Kidney tubule cell (primary cell): ENCODE measurements at regions not wholly inside any gene's neighbourhood (a gene's known extent, or its start where the extent isn't known, plus 50 kb on each side); places are given as distances from the start of the nearest gene placed in this dataset.
"Not testable (repeated sequence)": the region's sequence is repeated elsewhere in the genome, so short reads cannot be mapped to it uniquely, and the experiment has no call there.

ENCODE experiments used
- DNase-seq: peaks from one replicate; pipeline ENCODE4 v3.0.0-alpha.2; 2018; ENCODE audit warnings: low spot score

GRCh38 chrX:27404366-27404765 is 58.8 kb downstream of the PPP4R3C start:
- DNase-seq, result no peak

GRCh38 chrX:27399146-27399456 is 64.0 kb downstream of the PPP4R3C start:
- DNase-seq, result no peak

DNA sequence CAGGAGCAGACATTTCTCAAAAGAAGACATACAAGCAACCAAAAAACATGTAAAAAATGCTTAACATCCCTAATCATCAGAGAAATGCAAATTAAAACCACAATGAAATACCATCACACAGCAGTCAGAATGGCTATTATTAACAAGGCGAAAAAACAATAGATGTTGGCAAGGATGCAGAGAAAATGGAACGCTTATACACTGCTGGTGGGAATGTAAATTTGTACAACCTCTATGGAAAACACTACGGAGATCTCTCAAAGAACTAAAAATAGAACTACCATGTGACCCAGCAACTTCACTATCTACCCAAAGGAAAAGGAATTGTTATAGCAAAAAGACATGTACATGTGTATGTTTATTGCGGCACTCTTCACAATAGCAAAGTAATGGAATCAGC is 71.5 kb downstream of the PPP4R3C start:
- DNase-seq, result no peak

- DNase-seq, result no peak
These were observed 81.7 kb downstream of the PPP4R3C start for GRCh38 chrX:27381419-27381818.

- no peak for DNase-seq
These were observed 82.8 kb downstream of the PPP4R3C start for GRCh38 chrX:27380163-27380845.

GRCh38 chrX:27354021-27354420 is 109.1 kb downstream of the PPP4R3C start:
- DNase-seq, result no peak

- DNase-seq, result no peak
These were observed 112.7 kb downstream of the PPP4R3C start for GRCh38 chrX:27350476-27350875.

DNA sequence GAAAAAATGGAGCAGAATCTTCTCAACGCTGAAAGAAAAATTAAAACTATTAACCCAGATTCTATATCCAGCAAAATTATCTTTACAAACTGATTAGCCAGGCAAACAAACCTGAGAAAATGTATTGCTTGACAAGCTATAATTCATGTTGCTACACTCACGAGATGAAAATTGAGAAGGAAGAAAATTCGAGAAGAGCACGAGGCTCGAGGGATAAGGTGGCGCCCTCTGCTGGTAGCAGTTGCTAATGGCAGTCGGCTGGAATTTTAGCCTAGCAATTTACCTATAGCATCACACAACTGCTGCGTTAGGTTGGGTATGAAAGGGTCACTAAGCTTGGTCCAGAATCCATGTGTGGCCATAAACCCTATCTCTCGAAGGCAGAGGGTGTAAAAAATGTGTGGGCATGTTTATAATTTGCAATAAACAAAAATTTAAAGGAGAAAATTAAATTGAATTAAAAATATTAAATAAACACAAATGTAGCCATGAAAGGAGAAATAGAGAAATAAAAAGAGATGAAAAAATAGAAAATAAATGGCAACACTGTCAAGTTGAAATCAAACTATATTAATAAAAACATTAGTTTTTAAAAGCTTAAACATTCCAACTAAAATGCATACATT is 126.6 kb downstream of the PPP4R3C start:
- DNase-seq, result peak; percentile 31

GRCh38 chrX:27321632-27322031 is 141.5 kb downstream of the PPP4R3C start:
- no peak for DNase-seq

DNA sequence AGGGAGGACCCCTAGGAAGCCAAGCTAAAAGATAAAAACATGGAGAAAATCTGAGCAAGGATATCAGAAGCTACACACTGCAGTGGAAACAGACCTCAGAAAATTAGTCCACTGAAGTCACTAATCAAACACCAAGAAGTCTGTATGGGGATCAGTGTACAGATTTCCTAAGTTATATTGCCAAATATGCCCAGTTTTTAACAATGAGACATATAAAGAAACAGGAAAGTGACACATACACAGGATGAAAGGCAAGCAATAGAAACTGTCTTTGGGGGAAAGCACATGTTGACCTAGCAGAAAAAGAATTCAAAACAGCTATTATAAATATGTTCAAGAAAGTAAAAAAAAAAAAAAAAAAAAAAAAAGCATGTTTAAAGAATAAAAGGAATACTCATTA is 153.7 kb downstream of the PPP4R3C start:
- no peak for DNase-seq

GRCh38 chrX:27307546-27307945 is 155.6 kb downstream of the PPP4R3C start:
- DNase-seq, result no peak

GRCh38 chrX:27292552-27292951 is 170.6 kb downstream of the PPP4R3C start:
- not testable (repeated sequence) for DNase-seq

- DNase-seq, result peak; percentile 2
These were observed 186.4 kb downstream of the PPP4R3C start for GRCh38 chrX:27276751-27277150.

- DNase-seq, result no peak
These were observed 208.5 kb downstream of the PPP4R3C start for GRCh38 chrX:27254656-27255055.

- DNase-seq, result no peak
These were observed 211.8 kb downstream of the PPP4R3C start for GRCh38 chrX:27251369-27251768.

DNA sequence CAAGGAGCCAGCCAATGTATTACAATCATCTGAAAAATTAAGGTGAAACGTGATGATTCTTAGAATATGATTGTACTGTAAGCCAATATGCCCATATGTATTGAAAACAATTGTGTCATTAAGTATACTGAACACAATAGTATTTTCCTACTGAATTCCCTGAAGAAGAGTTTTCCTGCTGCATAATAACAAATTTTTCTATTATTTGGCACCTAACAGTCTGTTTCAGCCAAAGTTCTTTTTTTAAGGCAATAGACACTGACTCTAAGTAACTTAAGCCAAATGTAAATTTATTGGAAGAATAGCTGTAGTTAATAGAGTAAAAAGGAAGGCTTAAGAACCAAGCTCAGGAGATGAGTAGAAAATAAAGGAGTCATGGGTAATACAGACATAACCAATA is 220.6 kb downstream of the PPP4R3C start:
- no peak for DNase-seq

DNA sequence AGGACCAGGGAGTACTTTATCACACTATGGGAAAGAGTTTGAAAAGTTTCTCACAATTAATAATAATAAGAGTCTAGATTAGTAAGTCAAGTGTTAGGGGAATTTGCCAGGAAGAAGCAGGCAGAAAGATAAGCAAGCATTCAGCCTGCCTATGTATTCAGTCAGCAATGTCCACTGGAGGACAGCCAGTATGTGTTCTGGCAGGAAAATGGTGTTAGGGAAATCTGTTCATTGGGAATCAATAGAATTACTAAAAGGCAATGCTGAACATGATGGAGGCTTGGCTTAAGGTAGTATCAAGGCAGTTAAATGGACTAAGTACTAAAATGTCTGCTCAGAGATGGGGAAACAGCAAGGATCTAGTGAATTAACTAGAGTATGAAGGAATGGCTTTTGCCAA is 221.2 kb downstream of the PPP4R3C start:
- DNase-seq, result no peak

- DNase-seq, result not testable (repeated sequence)
These were observed 223.1 kb downstream of the PPP4R3C start for GRCh38 chrX:27240042-27240441.

GRCh38 chrX:27236681-27237080 is 226.5 kb downstream of the PPP4R3C start:
- DNase-seq, result no peak

DNA sequence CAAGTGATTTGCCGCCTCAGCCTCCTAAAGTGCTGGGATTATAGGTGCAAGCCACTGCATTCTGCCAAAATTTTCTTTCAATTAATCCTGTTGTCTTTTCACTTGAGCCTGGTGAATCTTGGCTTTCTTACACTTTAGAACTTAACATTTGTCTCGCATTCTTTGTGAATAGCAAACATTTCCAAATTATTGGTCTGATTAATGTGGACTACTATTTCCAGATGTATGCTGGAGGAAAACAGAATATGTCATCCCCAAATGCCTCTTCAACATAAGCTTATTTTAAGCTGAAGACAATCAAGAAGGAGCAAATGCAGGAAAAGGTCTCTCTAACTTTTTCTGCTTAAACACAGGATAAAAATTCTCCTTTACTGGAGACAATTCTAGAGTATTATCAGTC is 233.4 kb downstream of the PPP4R3C start:
- no peak for DNase-seq

DNA sequence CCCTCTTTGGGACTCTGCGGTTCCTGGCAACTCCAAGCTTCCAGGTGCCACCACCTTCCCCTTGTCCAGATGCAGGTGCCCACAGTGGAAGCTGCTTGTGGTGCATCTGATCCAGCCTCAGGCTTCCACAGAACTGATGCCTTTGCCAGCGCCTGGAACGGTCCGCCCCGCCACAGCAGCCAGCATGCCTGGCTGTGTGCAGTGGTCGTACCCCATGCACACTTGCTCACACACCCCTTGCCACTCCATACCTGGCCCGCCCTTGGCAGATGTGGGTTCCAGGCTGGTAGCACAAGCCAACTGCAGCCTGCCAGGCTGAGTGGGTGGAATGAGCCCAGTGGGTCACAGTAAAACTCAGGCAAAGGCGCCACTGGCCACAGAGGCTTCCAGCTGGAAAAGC is 240.5 kb downstream of the PPP4R3C start:
- DNase-seq, result no peak

DNA sequence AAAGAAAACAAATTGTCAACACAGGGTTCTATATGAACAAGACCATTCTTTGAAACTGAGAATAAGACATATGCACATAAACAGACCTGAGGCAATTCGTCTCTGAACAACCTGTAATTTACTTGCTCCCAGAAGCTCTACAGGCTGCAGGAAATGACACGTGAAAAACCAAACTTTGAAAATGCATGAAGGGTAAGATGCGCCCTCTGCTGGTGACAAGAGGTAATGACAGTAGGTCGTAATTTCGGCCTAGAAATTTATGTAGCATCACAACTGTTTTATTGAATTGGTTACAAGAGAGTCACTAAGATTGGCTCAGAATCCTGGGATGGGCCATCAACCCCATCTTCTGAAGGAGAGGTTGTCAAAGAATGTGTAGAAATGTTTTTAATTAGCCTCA is 276.5 kb downstream of the PPP4R3C start:
- peak; percentile 51 for DNase-seq

GRCh38 chrX:27163236-27163635 is 299.9 kb downstream of the PPP4R3C start:
- no peak for DNase-seq

- no peak for DNase-seq
These were observed 300.6 kb downstream of the PPP4R3C start for GRCh38 chrX:27162496-27162895.
